PC-3 (cell line): ENCODE measurements at regions not wholly inside any gene's neighbourhood (a gene's known extent, or its start where the extent isn't known, plus 50 kb on each side); places are given as distances from the start of the nearest gene placed in this dataset.

ENCODE experiments used
- ATAC-seq: fragments of 200-7000 bp; cut with Tn5 transposase; 2 replicates; pipeline ENCODE4 v1.9.1; 2020; ENCODE audit warnings: mild to moderate bottlenecking, moderate library complexity
- BruUV-seq: library from RNA; stranded (reverse); fragments of 400-500 nt; replicated peaks from 2 replicates; lab custom pipeline; 2021; lab: Mats Ljungman, UMichigan
- CTCF ChIA-PET: fragments of 300-600 bp; sonication (Branson Sonifier 250); formaldehyde crosslinking; loops from one replicate; lab custom pipeline; 2022; ENCODE audit warnings: antibody characterized with exemption; lab: Charles Lee
- POLR2A ChIA-PET: fragments of 300-600 bp; sonication (Branson Sonifier 250); formaldehyde crosslinking; loops from one replicate; lab custom pipeline; 2022; ENCODE audit warnings: antibody characterized with exemption; ENCODE audit not compliant: unreplicated experiment; lab: Charles Lee
- DNase-seq: peaks from one replicate; pipeline ENCODE4 v3.0.0-alpha.2; 2015
- H2AFZ ChIP-seq: fragments of 300-600 bp; sonication (generic); 2 replicates; pipeline ENCODE4 v1.6.0; 2016; ENCODE audit warnings: antibody characterized with exemption, low read length
- H3F3A ChIP-seq: fragments of 300-600 bp; sonication (generic); one replicate; pipeline ENCODE4 v1.6.0; 2017; ENCODE audit warnings: antibody characterized with exemption, low read length, control low read depth, mild to moderate bottlenecking; ENCODE audit not compliant: unreplicated experiment
- H3K27ac ChIP-seq: fragments of 300-600 bp; sonication (generic); 2 replicates; pipeline ENCODE4 v1.5.1; 2016; ENCODE audit warnings: mild to moderate bottlenecking, low read length
- H3K27me3 ChIP-seq: fragments of 300-600 bp; sonication (generic); 2 replicates; pipeline ENCODE4 v1.6.1; 2016; ENCODE audit warnings: low read length, mixed read lengths
- H3K36me3 ChIP-seq: fragments of 300-600 bp; sonication (generic); 2 replicates; pipeline ENCODE4 v1.6.1; 2016; ENCODE audit warnings: low read depth, mixed run types, low read length, mixed read lengths
- H3K4me1 ChIP-seq: fragments of 300-600 bp; sonication (generic); 2 replicates; pipeline ENCODE4 v1.5.1; 2016; ENCODE audit warnings: low read length; ENCODE audit not compliant: insufficient read depth
- H3K4me2 ChIP-seq: fragments of 300-600 bp; sonication (generic); 2 replicates; pipeline ENCODE4 v1.6.0; 2016; ENCODE audit warnings: low read length
- H3K4me3 ChIP-seq: fragments of 300-600 bp; sonication (generic); 2 replicates; pipeline ENCODE4 v1.5.1; 2016; ENCODE audit warnings: mild to moderate bottlenecking, low read length, mixed read lengths
- H3K79me2 ChIP-seq: fragments of 300-600 bp; sonication (generic); 2 replicates; pipeline ENCODE4 v1.6.1; 2017; ENCODE audit warnings: low read length, mixed read lengths
- H3K9ac ChIP-seq: fragments of 300-600 bp; sonication (generic); 2 replicates; pipeline ENCODE4 v1.6.0; 2016; ENCODE audit warnings: mild to moderate bottlenecking, low read length
- H3K9me2 ChIP-seq: fragments of 300-600 bp; sonication (generic); replicated peaks from 2 replicates; pipeline ENCODE4 v1.6.1; 2016; ENCODE audit warnings: mixed run types, low read length, mixed read lengths
- H3K9me3 ChIP-seq: fragments of 300-600 bp; sonication (generic); 2 replicates; pipeline ENCODE4 v1.6.1; 2016; ENCODE audit warnings: low read length, mixed read lengths
- H4K20me1 ChIP-seq: fragments of 300-600 bp; sonication (generic); 2 replicates; pipeline ENCODE4 v1.6.1; 2016; ENCODE audit warnings: low read length, mixed read lengths
- EZH2 ChIP-seq: fragments of 300-600 bp; sonication (generic); IDR thresholded peaks from one replicate; pipeline ENCODE4 v1.6.1; 2017; ENCODE audit warnings: antibody characterized with exemption, mild to moderate bottlenecking, low read length; ENCODE audit not compliant: unreplicated experiment
- EZH2phosphoT487 ChIP-seq: fragments of 300-600 bp; sonication (generic); IDR thresholded peaks from 2 replicates; pipeline ENCODE4 v1.6.1; 2018; ENCODE audit warnings: mild to moderate bottlenecking, antibody characterized with exemption, low read length, borderline replicate concordance
- intact Hi-C: fragments of 100-400 bp; cut with micrococcal nuclease; formaldehyde crosslinking; loops from 2 replicates; pipeline ENCODE4 v1.9.0; 2023
- TF ChIP-seq, protein P1 (sequence below): fragments of 300-600 bp; sonication (generic); conservative IDR thresholded peaks from 2 replicates; pipeline ENCODE4 v1.5.1; 2017; ENCODE audit warnings: antibody characterized with exemption, low read depth, mild to moderate bottlenecking, low read length

GRCh38 chr3:16066975-16067374 lies 107.5 kb upstream of the GALNT15 start:
- Histone ChIP-seq H3K27me3 (no peaks in the 10 kb centered on the region), H3K36me3 (no peaks in the 10 kb centered on the region), H3K4me3 (no peak overlapping the region), H3K4me2 (peak overlapping the region; percentile 57; the same call in 1 of the 2 replicates), H3K79me2 (no peaks in the 10 kb centered on the region), H4K20me1 (no peaks in the 10 kb centered on the region), H3K27ac (peak overlapping the region; percentile 78), H3K9me2 (no peaks in the 10 kb centered on the region), H3K4me1 (peaks cover 60% of the 10 kb centered on the region), H3K9me3 (no peaks in the 10 kb centered on the region), H2AFZ (no peak overlapping the region), H3F3A (peaks cover 19% of the 10 kb centered on the region), H3K9ac (no peak overlapping the region)
- no peak for ATAC-seq
- ChIA-PET POLR2A (no interaction called here), CTCF (no interaction called here)
- DNase-seq, result peak; percentile 25
- intact Hi-C loops, result no loop called here
- no TSS peak for BruUV-seq
- TF ChIP-seq, protein P1, sequence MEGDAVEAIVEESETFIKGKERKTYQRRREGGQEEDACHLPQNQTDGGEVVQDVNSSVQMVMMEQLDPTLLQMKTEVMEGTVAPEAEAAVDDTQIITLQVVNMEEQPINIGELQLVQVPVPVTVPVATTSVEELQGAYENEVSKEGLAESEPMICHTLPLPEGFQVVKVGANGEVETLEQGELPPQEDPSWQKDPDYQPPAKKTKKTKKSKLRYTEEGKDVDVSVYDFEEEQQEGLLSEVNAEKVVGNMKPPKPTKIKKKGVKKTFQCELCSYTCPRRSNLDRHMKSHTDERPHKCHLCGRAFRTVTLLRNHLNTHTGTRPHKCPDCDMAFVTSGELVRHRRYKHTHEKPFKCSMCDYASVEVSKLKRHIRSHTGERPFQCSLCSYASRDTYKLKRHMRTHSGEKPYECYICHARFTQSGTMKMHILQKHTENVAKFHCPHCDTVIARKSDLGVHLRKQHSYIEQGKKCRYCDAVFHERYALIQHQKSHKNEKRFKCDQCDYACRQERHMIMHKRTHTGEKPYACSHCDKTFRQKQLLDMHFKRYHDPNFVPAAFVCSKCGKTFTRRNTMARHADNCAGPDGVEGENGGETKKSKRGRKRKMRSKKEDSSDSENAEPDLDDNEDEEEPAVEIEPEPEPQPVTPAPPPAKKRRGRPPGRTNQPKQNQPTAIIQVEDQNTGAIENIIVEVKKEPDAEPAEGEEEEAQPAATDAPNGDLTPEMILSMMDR, result no peak
- TF ChIP-seq EZH2 (no peak), EZH2phosphoT487 (no peak)

GRCh38 chr3:16067837-16068471 lies 106.5 kb upstream of the GALNT15 start:
- POLR2A ChIA-PET, result no interaction called here

More at GRCh38 chr3:16067837-16068471, 106.5 kb upstream of the GALNT15 start:
- H4K20me1 ChIP-seq, result no peaks in the 10 kb centered on the region
- H3K79me2 ChIP-seq, result no peaks in the 10 kb centered on the region
- H3K9me3 ChIP-seq, result no peaks in the 10 kb centered on the region
- DNase-seq (peak; percentile 93), ATAC-seq (peak; percentile 27)
- peak overlapping the region; percentile 78 for H3K27ac ChIP-seq
- peaks cover 20% of the 10 kb centered on the region for H3F3A ChIP-seq
- CTCF ChIA-PET, result interaction anchor here (0.5 to 0.9 kb wide), 2 partner anchors 19 to 166 kb away, joined by 5 to 6 read pairs; no protein-coding TSS in a partner anchor
- H3K36me3 ChIP-seq, result no peaks in the 10 kb centered on the region
- H3K4me1 ChIP-seq, result peaks cover 68% of the 10 kb centered on the region
- no peaks in the 10 kb centered on the region for H3K27me3 ChIP-seq
- intact Hi-C loops, result loop anchor here (2.0 kb wide), 1 partner anchor 73 kb away; no protein-coding TSS in a partner anchor
- no peaks in the 10 kb centered on the region for H3K9me2 ChIP-seq
- no peak overlapping the region for H3K4me3 ChIP-seq
- peak overlapping the region; percentile 3; the same call in 1 of the 2 replicates for H2AFZ ChIP-seq
- no TSS peak for BruUV-seq
- H3K4me2 ChIP-seq, result peak overlapping the region; percentile 57
- TF ChIP-seq EZH2, result no peak
- no peak for TF ChIP-seq EZH2phosphoT487
- TF ChIP-seq, protein P1, result no peak
- H3K9ac ChIP-seq, result peak overlapping the region; percentile 19; the same call in 1 of the 2 replicates
